ENCODE measurements at regions not wholly inside any gene's neighbourhood (a gene's known extent, or its start where the extent isn't known, plus 50 kb on each side); places are given as distances from the start of the nearest gene placed in this dataset.
"Not testable (repeated sequence)": the region's sequence is repeated elsewhere in the genome, so short reads cannot be mapped to it uniquely, and the experiment has no call there.

DNA sequence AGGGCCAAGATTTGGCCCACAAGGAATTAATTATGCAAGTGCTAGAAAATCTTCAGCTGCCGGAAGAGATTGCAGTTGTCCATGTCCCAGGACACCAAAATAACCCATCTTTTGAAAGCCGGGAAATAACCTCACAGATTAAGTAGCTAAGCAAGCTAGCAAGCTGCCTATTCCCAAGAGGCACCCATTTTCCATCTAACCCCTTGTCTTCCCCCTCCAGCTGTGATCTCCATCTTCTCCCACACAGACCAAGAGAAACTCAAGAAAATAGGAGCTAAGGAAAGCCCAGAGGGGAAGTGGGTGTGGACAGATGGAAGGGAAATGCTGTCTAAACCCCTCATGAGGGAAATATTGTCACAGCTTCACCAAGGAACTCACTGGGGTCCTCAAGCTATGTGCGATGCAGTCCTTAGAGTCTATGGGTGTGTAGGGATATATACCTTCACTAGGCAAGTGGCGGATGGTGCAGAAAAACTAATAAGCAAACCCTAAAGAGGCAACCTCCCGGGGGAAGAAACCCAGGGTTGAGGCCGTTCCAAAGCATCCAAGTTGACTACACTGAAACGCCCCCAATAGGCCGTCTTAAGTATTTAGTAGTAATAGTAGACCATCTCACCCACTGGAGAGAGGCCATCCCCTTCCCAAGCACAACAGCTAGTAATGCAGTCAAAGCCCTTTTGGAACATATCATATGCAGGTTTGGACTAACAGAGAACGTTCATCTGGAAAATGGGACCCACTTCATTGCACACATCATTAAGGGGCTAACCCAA lies 64.3 kb upstream of the PRSS16 start:
- no peak for DNase-seq (ENCODE audit: low read depth in 2 of 2, low spot score in 1 of 2)

DNA sequence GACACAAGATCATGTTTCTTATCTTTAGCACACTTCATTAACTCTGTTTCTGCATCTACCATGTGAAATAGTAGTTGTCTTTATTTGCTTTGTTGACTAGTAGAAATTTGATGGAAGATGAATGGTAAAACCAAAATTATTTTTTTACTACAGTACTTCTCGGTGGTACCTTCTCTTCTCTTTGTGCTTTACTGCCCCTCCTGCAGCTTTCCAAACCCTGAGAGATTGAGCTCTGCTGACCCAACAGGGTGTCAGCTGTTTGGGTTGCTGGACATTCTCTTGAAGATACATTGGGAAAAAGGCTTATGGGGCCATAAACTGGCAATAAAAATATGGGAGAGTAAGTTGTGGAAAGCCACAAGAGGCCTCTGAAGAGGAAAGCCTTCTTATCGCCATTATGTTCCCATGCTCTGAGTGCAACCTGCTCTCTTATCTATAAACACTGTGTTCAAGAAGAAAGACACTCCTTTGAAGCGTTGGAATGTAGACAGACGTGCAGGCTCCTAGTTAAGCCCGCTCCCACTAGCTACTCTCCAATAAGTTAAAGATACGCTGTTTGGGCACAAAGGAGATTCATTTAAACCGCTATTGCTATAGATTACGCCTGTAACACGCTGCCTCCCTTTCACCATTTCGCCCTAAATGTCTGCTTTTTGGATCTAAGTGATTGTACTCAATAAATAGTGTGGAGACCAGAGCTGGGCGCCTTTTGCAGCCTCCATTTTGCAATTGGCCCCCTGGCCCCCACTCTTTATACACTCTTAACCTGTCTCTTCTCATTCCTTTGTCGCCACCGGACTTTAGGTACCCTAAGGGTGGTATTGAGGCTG lies 60.1 kb upstream of the PRSS16 start:
- no peak for DNase-seq (ENCODE audit: low read depth in 2 of 2, low spot score in 1 of 2)

DNA sequence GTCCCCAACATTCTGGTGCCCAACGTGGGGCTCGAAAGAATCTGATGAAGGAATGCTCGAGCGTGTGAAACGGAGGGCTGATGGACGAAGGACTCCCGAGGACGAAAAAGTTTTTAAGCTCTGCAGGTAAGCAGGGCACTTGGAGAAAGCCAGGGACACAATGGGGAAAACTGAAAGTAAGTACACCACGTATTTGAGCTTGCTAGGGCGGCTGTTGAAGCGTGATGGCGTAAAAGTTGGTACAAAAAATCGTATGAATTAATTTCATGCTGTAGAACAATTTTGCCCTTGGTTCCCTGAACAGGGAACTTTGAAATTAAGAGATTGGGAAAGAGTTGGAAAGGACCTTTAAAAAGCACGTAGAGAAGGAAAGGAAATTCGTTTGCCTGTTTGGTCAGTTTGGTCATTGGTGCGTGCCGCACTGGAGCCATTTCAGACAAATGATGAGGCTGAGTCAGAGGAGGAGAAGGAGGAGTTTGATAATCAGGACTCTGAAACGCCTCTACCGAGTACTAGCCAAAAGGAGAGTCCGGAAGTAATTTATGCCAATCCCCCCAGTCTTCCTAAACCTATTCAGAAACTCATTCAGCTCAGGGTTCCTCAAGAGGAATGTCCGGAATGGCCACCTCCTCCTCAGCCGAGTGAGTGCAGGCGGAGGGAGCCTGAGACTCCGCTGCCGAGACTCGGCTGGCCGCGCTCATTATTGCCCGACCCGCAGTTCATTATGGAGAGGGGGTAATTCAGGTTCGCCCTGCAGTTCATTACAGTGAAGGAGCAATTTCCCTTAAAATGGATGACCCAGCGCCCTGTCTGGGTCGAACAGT lies 59.2 kb upstream of the PRSS16 start:
- DNase-seq (ENCODE audit: low read depth in 2 of 2, low spot score in 1 of 2) = no peak

DNA sequence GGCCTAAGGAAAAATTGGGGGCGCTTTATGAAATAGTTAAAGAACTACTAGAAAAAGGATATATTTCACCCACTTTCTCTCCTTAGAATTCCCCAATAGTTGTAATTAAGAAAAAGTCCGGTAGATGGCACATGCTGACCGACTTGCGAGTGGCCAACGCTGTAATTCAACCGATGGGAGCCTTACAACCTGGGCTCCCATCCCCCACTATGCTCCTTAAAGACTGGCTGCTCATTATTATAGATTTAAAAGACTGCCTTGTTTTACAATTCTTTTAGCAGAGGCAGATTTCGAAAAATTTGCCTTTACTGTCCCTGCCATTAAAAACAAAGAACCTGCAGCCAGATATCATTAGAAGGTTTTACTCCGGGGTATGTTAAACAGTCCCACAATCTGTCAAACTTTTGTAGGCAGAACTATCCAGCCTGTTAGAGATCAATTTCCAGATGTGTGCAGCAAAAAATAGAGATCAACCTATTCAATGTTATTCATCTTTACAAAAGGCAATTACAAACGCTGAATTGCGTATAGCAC lies 58.5 kb upstream of the PRSS16 start:
- DNase-seq (ENCODE audit: low read depth in 2 of 2, low spot score in 1 of 2) = peak in 1 of 2 donors; percentile 18

DNA sequence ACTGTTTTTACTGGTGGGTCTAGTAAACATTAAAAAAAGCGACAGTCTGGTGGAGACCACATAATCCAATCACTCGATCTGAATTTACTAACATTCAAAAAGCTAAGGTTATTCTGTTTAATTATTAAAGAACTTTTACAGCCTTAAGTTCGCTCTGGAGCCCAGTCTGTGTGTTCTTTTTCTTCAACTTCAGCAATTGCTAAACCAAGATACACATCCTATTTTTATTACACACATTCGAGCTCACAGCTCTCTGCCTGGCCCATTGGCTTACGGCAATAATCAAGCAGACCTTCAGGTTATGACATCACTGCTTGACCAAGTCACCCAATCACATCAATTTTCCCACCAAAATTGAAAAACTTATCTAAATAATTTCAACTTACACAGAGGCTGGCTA lies 57.4 kb upstream of the PRSS16 start:
- no peak for DNase-seq (ENCODE audit: low read depth in 2 of 2, low spot score in 1 of 2)

DNA sequence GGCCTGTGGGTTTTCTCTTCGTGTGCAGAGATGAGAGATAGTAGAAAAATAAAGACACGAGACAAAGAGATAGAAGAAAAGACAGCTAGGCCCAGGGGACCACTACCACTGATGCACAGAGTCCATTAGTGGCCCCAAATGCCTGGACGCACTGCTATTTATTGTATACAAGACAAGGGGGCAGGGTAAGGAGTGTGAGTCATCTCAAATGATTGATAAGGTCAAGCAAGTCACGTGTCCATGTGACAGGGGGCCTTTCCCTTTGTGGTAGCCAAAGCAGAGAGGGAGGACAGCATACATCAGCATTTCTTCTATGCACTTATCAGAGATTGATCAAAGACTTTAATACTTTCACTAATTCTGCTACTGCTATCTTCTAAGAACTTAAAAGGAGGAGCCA lies 53.0 kb upstream of the PRSS16 start:
- not testable (repeated sequence) for DNase-seq (ENCODE audit: low read depth in 2 of 2, low spot score in 1 of 2)

DNA sequence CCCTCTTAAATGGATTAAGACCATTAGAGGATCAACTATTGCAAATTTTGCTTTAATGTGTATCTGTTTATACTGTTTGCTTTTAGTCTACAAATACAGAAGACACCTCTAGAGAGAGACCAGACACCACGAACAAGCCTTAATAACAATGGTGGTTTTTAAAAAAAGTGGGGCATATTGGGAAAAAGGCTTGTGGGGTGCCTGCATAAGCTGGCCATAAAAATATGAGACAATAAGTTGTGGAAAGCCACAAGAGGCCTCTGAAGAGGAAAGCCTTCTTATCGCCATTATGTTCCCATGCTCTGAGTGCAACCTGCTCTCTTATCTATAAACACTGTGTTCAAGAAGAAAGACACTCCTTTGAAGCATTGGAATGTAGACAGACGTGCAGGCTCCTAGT lies 52.0 kb upstream of the PRSS16 start:
- DNase-seq (ENCODE audit: low read depth in 2 of 2, low spot score in 1 of 2) = not testable (repeated sequence)

Data from stimulated activated CD8-positive, alpha-beta memory T cell treated with anti-CD3 and anti-CD28 coated beads, Interleukin-4, amount 100 ng/mL, for 4 hours (primary cell).